WTC11 (cell line): ENCODE measurements at regions not wholly inside any gene's neighbourhood (a gene's known extent, or its start where the extent isn't known, plus 50 kb on each side); places are given as distances from the start of the nearest gene placed in this dataset.

ENCODE experiments used
- ATAC-seq: fragments of 200-7000 bp; cut with Tn5 transposase; 2 replicates; pipeline ENCODE4 v1.10.0; 2021; ENCODE audit warnings: mild to moderate bottlenecking, moderate library complexity
- CTCF ChIA-PET: fragments of 300-600 bp; sonication (Branson Sonifier 250); formaldehyde crosslinking; loops from one replicate; lab custom pipeline; 2021; ENCODE audit warnings: antibody characterized with exemption; lab: Charles Lee
- POLR2A ChIA-PET: fragments of 350-600 bp; sonication (Branson Sonifier 250); formaldehyde crosslinking; loops from one replicate; lab custom pipeline; 2021; ENCODE audit warnings: antibody characterized with exemption; lab: Charles Lee
- DNase-seq: peaks from one replicate; pipeline ENCODE4 v3.0.0; 2021; ENCODE audit warnings: low spot score
- H3K27ac Mint-ChIP-seq: 2 replicates; pipeline ENCODE4 v1.8.0; 2021; ENCODE audit warnings: mixed read lengths
- H3K27me3 Mint-ChIP-seq: 2 replicates; pipeline ENCODE4 v1.8.0; 2021; ENCODE audit warnings: low read depth, mild to moderate bottlenecking, moderate library complexity, mixed read lengths
- H3K36me3 Mint-ChIP-seq: 2 replicates; pipeline ENCODE4 v1.8.0; 2021; ENCODE audit warnings: mixed read lengths
- H3K4me1 Mint-ChIP-seq: 2 replicates; pipeline ENCODE4 v1.8.0; 2022; ENCODE audit warnings: mixed read lengths
- H3K4me3 Mint-ChIP-seq: 2 replicates; pipeline ENCODE4 v1.8.0; 2021; ENCODE audit warnings: mild to moderate bottlenecking, moderate library complexity, mixed read lengths
- H3K9me3 Mint-ChIP-seq: 2 replicates; pipeline ENCODE4 v1.8.0; 2021; ENCODE audit warnings: mixed read lengths
- ATF3 ChIP-seq: sonication (generic); formaldehyde crosslinking; conservative IDR thresholded peaks from 2 replicates; pipeline ENCODE4 v1.8.1; 2022; ENCODE audit warnings: mild to moderate bottlenecking, missing genetic modification reagents
- E2F4 ChIP-seq: sonication (generic); formaldehyde crosslinking; IDR thresholded peaks from 2 replicates; pipeline ENCODE4 v1.8.1; 2022; ENCODE audit warnings: low read depth, mild to moderate bottlenecking, moderate library complexity, missing genetic modification reagents, borderline replicate concordance
- ELF4 ChIP-seq: sonication (generic); formaldehyde crosslinking; IDR thresholded peaks from 2 replicates; pipeline ENCODE4 v1.8.1; 2022; ENCODE audit warnings: low read depth, mild to moderate bottlenecking, moderate library complexity, missing genetic modification reagents
- FOXK1 ChIP-seq: sonication (generic); formaldehyde crosslinking; IDR thresholded peaks from 2 replicates; pipeline ENCODE4 v1.8.0; 2022; ENCODE audit warnings: mild to moderate bottlenecking, moderate library complexity, missing genetic modification reagents
- JUN ChIP-seq: sonication (generic); formaldehyde crosslinking; IDR thresholded peaks from 2 replicates; pipeline ENCODE4 v1.8.0; 2023; ENCODE audit warnings: mild to moderate bottlenecking, missing genetic modification reagents
- KAT7 ChIP-seq: sonication (generic); formaldehyde crosslinking; IDR thresholded peaks from 2 replicates; pipeline ENCODE4 v1.8.1; 2023; ENCODE audit warnings: missing genetic modification reagents, mild to moderate bottlenecking, borderline replicate concordance
- NR2C2 ChIP-seq: sonication (generic); formaldehyde crosslinking; IDR thresholded peaks from 2 replicates; pipeline ENCODE4 v1.8.0; 2022; ENCODE audit warnings: mild to moderate bottlenecking, missing genetic modification reagents
- PRRX2 ChIP-seq: fragments of 250-450 bp; sonication (Bioruptor Pico); IDR thresholded peaks from 2 replicates; pipeline ENCODE4 v1.8.0; 2021; ENCODE audit warnings: mild to moderate bottlenecking
- RELA ChIP-seq: sonication (generic); formaldehyde crosslinking; IDR thresholded peaks from 2 replicates; pipeline ENCODE4 v1.8.1; 2022; ENCODE audit warnings: missing genetic modification reagents, mild to moderate bottlenecking, borderline replicate concordance
- SOX15 ChIP-seq: fragments of 250-450 bp; sonication (Bioruptor Pico); IDR thresholded peaks from 2 replicates; pipeline ENCODE4 v1.9.0; 2021; ENCODE audit warnings: mild to moderate bottlenecking
- SP1 ChIP-seq: sonication (generic); formaldehyde crosslinking; conservative IDR thresholded peaks from 2 replicates; pipeline ENCODE4 v1.8.1; 2022; ENCODE audit warnings: missing genetic modification reagents
- TCF7 ChIP-seq: sonication (generic); formaldehyde crosslinking; IDR thresholded peaks from 2 replicates; pipeline ENCODE4 v1.8.0; 2022; ENCODE audit warnings: mild to moderate bottlenecking, low read depth, missing genetic modification reagents, moderate library complexity
- ZMAT4 ChIP-seq: fragments of 250-450 bp; sonication (Bioruptor Pico); IDR thresholded peaks from 2 replicates; pipeline ENCODE4 v1.9.0; 2021; ENCODE audit warnings: mild to moderate bottlenecking
- ZNF121 ChIP-seq: sonication (generic); formaldehyde crosslinking; IDR thresholded peaks from 2 replicates; pipeline ENCODE4 v1.8.0; 2023; ENCODE audit warnings: missing genetic modification reagents
- ZNF219 ChIP-seq: sonication (generic); formaldehyde crosslinking; IDR thresholded peaks from 2 replicates; pipeline ENCODE4 v1.8.0; 2023; ENCODE audit warnings: missing genetic modification reagents, mild to moderate bottlenecking, borderline replicate concordance
- ZNF416 ChIP-seq: fragments of 250-450 bp; sonication (Bioruptor Pico); IDR thresholded peaks from 2 replicates; pipeline ENCODE4 v1.9.0; 2021; ENCODE audit warnings: mild to moderate bottlenecking, inconsistent platforms
- ZNF425 ChIP-seq: fragments of 250-450 bp; sonication (Bioruptor Pico); conservative IDR thresholded peaks from 2 replicates; pipeline ENCODE4 v1.9.0; 2021; ENCODE audit warnings: mild to moderate bottlenecking
- ZNF671 ChIP-seq: fragments of 250-450 bp; sonication (Bioruptor Pico); IDR thresholded peaks from 2 replicates; pipeline ENCODE4 v1.8.0; 2021; ENCODE audit warnings: mild to moderate bottlenecking
- ZSCAN18 ChIP-seq: fragments of 250-450 bp; sonication (Bioruptor Pico); IDR thresholded peaks from 2 replicates; pipeline ENCODE4 v2.1.2; 2022; ENCODE audit warnings: mild to moderate bottlenecking, moderate library complexity
- TF ChIP-seq, protein P1 (sequence below): sonication (generic); formaldehyde crosslinking; IDR thresholded peaks from 2 replicates; pipeline ENCODE4 v1.8.0; 2022; ENCODE audit warnings: mild to moderate bottlenecking, missing genetic modification reagents
- TF ChIP-seq, protein P2 (sequence below): sonication (generic); formaldehyde crosslinking; IDR thresholded peaks from 2 replicates; pipeline ENCODE4 v1.8.1; 2023; ENCODE audit warnings: mild to moderate bottlenecking, moderate library complexity, missing genetic modification reagents

DNA sequence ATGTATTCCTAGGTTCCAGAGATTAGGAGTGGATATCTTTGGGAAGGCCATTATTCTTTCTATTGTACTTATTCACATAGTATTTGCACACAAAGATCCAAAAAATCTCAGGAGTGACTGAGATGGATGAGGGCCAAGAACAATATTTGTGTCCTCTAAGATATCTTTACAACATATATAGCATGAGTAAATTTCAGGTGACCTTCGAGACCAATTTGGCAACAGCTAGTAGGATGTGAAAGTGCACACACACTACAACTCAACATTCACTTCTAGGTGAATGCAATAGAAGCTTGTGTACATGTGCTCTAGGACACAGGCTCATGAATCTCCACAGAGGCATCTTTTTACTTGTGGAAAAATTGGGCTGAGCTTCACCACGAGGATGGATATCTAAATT, 224.0 kb downstream of the C1orf94 start (continued):
- TF ChIP-seq, protein P1, sequence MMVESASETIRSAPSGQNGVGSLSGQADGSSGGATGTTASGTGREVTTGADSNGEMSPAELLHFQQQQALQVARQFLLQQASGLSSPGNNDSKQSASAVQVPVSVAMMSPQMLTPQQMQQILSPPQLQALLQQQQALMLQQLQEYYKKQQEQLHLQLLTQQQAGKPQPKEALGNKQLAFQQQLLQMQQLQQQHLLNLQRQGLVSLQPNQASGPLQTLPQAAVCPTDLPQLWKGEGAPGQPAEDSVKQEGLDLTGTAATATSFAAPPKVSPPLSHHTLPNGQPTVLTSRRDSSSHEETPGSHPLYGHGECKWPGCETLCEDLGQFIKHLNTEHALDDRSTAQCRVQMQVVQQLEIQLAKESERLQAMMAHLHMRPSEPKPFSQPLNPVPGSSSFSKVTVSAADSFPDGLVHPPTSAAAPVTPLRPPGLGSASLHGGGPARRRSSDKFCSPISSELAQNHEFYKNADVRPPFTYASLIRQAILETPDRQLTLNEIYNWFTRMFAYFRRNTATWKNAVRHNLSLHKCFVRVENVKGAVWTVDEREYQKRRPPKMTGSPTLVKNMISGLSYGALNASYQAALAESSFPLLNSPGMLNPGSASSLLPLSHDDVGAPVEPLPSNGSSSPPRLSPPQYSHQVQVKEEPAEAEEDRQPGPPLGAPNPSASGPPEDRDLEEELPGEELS (CRISPR knock-in tag), result no peak
- TF ChIP-seq TCF7 (CRISPR knock-in tag) (no peak), ZNF416 (CRISPR knock-in tag) (no peak), ZNF121 (CRISPR knock-in tag) (no peak), ZSCAN18 (CRISPR knock-in tag) (no peak), JUN (CRISPR knock-in tag) (no peak), E2F4 (CRISPR knock-in tag) (no peak), ZNF671 (CRISPR knock-in tag) (no peak)

- no peak overlapping the region for H3K27ac Mint-ChIP-seq
- no peak for DNase-seq
- TF ChIP-seq ZMAT4 (CRISPR knock-in tag) (no peak), ZNF219 (no peak), PRRX2 (CRISPR knock-in tag) (no peak), SP1 (no peak), FOXK1 (CRISPR knock-in tag) (no peak), SOX15 (CRISPR knock-in tag) (no peak), E2F4 (CRISPR knock-in tag) (no peak), NR2C2 (no peak)
- TF ChIP-seq, protein P2, sequence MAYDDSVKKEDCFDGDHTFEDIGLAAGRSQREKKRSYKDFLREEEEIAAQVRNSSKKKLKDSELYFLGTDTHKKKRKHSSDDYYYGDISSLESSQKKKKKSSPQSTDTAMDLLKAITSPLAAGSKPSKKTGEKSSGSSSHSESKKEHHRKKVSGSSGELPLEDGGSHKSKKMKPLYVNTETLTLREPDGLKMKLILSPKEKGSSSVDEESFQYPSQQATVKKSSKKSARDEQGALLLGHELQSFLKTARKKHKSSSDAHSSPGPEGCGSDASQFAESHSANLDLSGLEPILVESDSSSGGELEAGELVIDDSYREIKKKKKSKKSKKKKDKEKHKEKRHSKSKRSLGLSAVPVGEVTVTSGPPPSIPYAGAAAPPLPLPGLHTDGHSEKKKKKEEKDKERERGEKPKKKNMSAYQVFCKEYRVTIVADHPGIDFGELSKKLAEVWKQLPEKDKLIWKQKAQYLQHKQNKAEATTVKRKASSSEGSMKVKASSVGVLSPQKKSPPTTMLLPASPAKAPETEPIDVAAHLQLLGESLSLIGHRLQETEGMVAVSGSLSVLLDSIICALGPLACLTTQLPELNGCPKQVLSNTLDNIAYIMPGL (CRISPR knock-in tag), result no peak
- H3K9me3 Mint-ChIP-seq, result peaks cover 15% of the 10 kb centered on the region
- no peak for ATAC-seq
- H3K4me3 Mint-ChIP-seq, result no peak overlapping the region
- ChIA-PET CTCF (interaction anchor here (0.6 kb wide), 1 partner anchor 349 kb away, joined by 4 read pairs; no protein-coding TSS in a partner anchor), POLR2A (no interaction called here)
- H3K36me3 Mint-ChIP-seq, result no peaks in the 10 kb centered on the region
- H3K4me1 Mint-ChIP-seq, result peaks cover 6% of the 10 kb centered on the region
- peaks cover 18% of the 10 kb centered on the region for H3K27me3 Mint-ChIP-seq
Measured at GRCh38 chr1:34403156-34403555, 226.4 kb downstream of the C1orf94 start.

GRCh38 chr1:34404804-34405203, 228.1 kb downstream of the C1orf94 start:
- ATAC-seq, result no peak
- Mint-ChIP-seq H3K27ac (no peak overlapping the region), H3K4me3 (no peak overlapping the region), H3K36me3 (no peaks in the 10 kb centered on the region), H3K27me3 (peaks cover 26% of the 10 kb centered on the region), H3K4me1 (peaks cover 6% of the 10 kb centered on the region; the same call in 1 of the 2 replicates), H3K9me3 (peaks cover 19% of the 10 kb centered on the region)
- no peak for DNase-seq
- CTCF ChIA-PET, result no interaction called here
- POLR2A ChIA-PET, result no interaction called here
- TF ChIP-seq ZNF425 (CRISPR knock-in tag), result no peak
- TF ChIP-seq ATF3 (CRISPR knock-in tag), result no peak
- no peak for TF ChIP-seq ELF4
- no peak for TF ChIP-seq ZNF121 (CRISPR knock-in tag)
- no peak for TF ChIP-seq RELA (CRISPR knock-in tag)
- no peak for TF ChIP-seq KAT7 (CRISPR knock-in tag)
- TF ChIP-seq ZMAT4 (CRISPR knock-in tag), result no peak
